Mucosa of rectum (tissue), 2 donors: ENCODE measurements at regions not wholly inside any gene's neighbourhood (a gene's known extent, or its start where the extent isn't known, plus 50 kb on each side); places are given as distances from the start of the nearest gene placed in this dataset.

Experiments used
- H3K27ac ChIP-seq, 2 donors: one replicate each; pipeline ENCODE4 v1.7.0; 2013; ENCODE audit warnings: inconsistent platforms in 2 of 2, low read depth in 2 of 2, low read length in 2 of 2
- H3K27me3 ChIP-seq, 2 donors: one replicate each; pipeline ENCODE4 v1.7.0; 2013; ENCODE audit warnings: low read length in 2 of 2; ENCODE audit not compliant: control insufficient read depth in 2 of 2, insufficient read depth in 2 of 2
- H3K36me3 ChIP-seq, 2 donors: one replicate each; pipeline ENCODE4 v1.7.0; 2013; ENCODE audit warnings: low read length in 2 of 2; ENCODE audit not compliant: control insufficient read depth in 2 of 2, insufficient read depth in 2 of 2
- H3K4me1 ChIP-seq, 2 donors: one replicate each; pipeline ENCODE4 v1.7.0; 2013; ENCODE audit warnings: low read length in 2 of 2, mild to moderate bottlenecking in 1 of 2; ENCODE audit not compliant: control insufficient read depth in 2 of 2, insufficient read depth in 2 of 2
- H3K4me3 ChIP-seq, 2 donors: one replicate each; pipeline ENCODE4 v1.7.0; 2013; ENCODE audit warnings: low read length in 2 of 2
- H3K9ac ChIP-seq, 2 donors: one replicate each; pipeline ENCODE4 v1.7.0; 2013; ENCODE audit warnings: low read length in 2 of 2, low read depth in 1 of 2, mild to moderate bottlenecking in 1 of 2
- H3K9me3 ChIP-seq, 2 donors: one replicate each; pipeline ENCODE4 v1.7.0; 2013; ENCODE audit warnings: low read length in 2 of 2; ENCODE audit not compliant: control insufficient read depth in 2 of 2
- donor health status: healthy.
- donor health status: Normal muscosa, but diverticular disease.

- H3K4me1 ChIP-seq = no peaks in the 10 kb centered on the region
- no peak overlapping the region for H3K27ac ChIP-seq
- no peak overlapping the region for H3K9ac ChIP-seq
- no peak overlapping the region for H3K4me3 ChIP-seq
- H3K36me3 ChIP-seq = no peaks in the 10 kb centered on the region
- no peaks in the 10 kb centered on the region for H3K27me3 ChIP-seq
- peaks cover 0 to 2% of the 10 kb centered on the region in 2 donors for H3K9me3 ChIP-seq
Observed at GRCh38 chr4:176843710-176844109, 51.0 kb upstream of the VEGFC start.

- Histone ChIP-seq H3K36me3 (no peaks in the 10 kb centered on the region), H3K9me3 (peaks cover 0 to 2% of the 10 kb centered on the region in 2 donors), H3K27me3 (no peaks in the 10 kb centered on the region), H3K27ac (no peak overlapping the region), H3K4me1 (no peaks in the 10 kb centered on the region), H3K9ac (no peak overlapping the region), H3K4me3 (no peak overlapping the region)
Observed at GRCh38 chr4:176844448-176844847, 51.7 kb upstream of the VEGFC start.

- peaks cover 0 to 2% of the 10 kb centered on the region in 2 donors for H3K9me3 ChIP-seq
- no peaks in the 10 kb centered on the region for H3K36me3 ChIP-seq
- no peaks in the 10 kb centered on the region for H3K4me1 ChIP-seq
- no peak overlapping the region for H3K27ac ChIP-seq
- H3K27me3 ChIP-seq = no peaks in the 10 kb centered on the region
- no peak overlapping the region for H3K4me3 ChIP-seq
- H3K9ac ChIP-seq = no peak overlapping the region
Observed at GRCh38 chr4:176845636-176846035, 52.9 kb upstream of the VEGFC start.

DNA sequence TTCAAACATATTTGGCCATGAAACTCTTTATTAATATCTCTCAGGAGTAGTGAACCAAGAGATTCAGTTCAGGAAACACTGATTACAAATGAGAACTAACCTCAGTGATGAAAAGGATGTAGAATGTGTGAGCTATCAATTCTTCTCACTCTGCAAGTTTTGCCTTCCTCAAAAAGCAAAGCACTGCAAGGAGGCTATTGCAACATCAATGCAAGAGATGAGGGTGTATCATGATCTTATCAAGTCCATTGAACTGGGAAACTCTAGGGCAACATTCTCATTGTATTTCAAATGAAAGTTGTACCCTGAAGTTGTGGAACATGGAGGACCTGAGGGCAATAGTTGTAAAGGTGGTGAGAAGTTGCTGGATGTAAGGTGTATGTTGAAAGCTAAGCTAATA, 56.4 kb upstream of the VEGFC start:
- Histone ChIP-seq H3K27me3 (no peaks in the 10 kb centered on the region), H3K4me3 (no peak overlapping the region), H3K4me1 (no peaks in the 10 kb centered on the region), H3K9ac (no peak overlapping the region), H3K9me3 (peaks cover 0 to 2% of the 10 kb centered on the region in 2 donors), H3K36me3 (no peaks in the 10 kb centered on the region), H3K27ac (no peak overlapping the region)

- Histone ChIP-seq H3K4me3 (no peak overlapping the region), H3K9me3 (no peaks in the 10 kb centered on the region), H3K27ac (no peak overlapping the region), H3K27me3 (no peaks in the 10 kb centered on the region), H3K4me1 (no peaks in the 10 kb centered on the region), H3K36me3 (no peaks in the 10 kb centered on the region), H3K9ac (no peak overlapping the region)
Observed at GRCh38 chr4:176850436-176850835, 57.7 kb upstream of the VEGFC start.

- Histone ChIP-seq H3K4me3 (no peak overlapping the region), H3K36me3 (no peaks in the 10 kb centered on the region), H3K9me3 (no peaks in the 10 kb centered on the region), H3K27ac (no peak overlapping the region), H3K27me3 (no peaks in the 10 kb centered on the region), H3K9ac (no peak overlapping the region), H3K4me1 (no peaks in the 10 kb centered on the region)
Observed at GRCh38 chr4:176856421-176856820, 63.7 kb upstream of the VEGFC start.

- Histone ChIP-seq H3K9ac (no peak overlapping the region), H3K36me3 (no peaks in the 10 kb centered on the region), H3K27ac (no peak overlapping the region), H3K27me3 (no peaks in the 10 kb centered on the region), H3K4me1 (no peaks in the 10 kb centered on the region), H3K9me3 (no peaks in the 10 kb centered on the region), H3K4me3 (no peak overlapping the region)
Observed at GRCh38 chr4:176858839-176859238, 66.1 kb upstream of the VEGFC start.

DNA sequence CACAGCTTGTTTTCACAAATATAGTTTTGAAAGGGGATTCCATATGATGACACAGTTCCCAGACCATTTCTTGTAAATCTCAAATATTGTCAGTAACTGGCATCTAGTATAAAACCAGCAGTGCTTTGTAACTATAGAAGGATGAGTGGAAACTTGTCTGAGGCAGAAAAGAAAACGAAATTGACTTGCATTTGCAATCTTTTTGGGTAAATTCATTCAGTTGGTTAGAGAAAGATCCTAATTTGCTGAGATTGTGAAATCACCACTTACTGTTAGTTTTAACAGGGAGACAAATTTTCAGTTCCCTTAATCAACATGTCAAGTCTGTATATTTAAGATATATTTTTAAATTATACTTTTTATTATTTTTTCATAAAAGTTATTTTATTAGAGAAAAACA, 71.5 kb upstream of the VEGFC start:
- no peak overlapping the region for H3K9ac ChIP-seq

DNA sequence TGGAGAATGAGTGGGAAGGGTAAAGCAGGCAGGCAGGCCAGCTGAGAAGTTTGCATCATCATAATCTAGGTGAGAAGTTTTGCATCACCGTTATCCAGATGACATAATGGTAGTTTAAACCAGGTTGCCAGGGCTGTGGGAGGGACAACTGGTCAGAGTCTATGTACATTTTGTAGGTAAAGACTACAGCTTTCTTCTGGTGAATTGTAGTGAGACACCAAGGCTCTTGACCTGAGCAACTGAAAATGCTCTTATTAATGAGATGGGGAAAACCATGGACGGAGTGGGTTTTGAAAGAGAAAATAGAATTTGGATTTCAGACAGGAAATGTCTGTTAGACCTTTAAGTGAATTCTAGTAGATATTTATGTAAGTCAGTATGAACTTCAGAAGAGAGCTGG, 76.0 kb upstream of the VEGFC start:
- Histone ChIP-seq H3K27ac (no peak overlapping the region), H3K9ac (no peak overlapping the region), H3K27me3 (no peaks in the 10 kb centered on the region), H3K4me3 (no peak overlapping the region), H3K9me3 (no peaks in the 10 kb centered on the region), H3K4me1 (no peaks in the 10 kb centered on the region), H3K36me3 (no peaks in the 10 kb centered on the region)

More for the DNA sequence above, 71.5 kb upstream of the VEGFC start:
- H3K4me3 ChIP-seq = no peak overlapping the region
- no peaks in the 10 kb centered on the region for H3K36me3 ChIP-seq
- H3K9me3 ChIP-seq = no peaks in the 10 kb centered on the region
- no peaks in the 10 kb centered on the region for H3K4me1 ChIP-seq
- H3K27me3 ChIP-seq = no peaks in the 10 kb centered on the region
- H3K27ac ChIP-seq = no peak overlapping the region

DNA sequence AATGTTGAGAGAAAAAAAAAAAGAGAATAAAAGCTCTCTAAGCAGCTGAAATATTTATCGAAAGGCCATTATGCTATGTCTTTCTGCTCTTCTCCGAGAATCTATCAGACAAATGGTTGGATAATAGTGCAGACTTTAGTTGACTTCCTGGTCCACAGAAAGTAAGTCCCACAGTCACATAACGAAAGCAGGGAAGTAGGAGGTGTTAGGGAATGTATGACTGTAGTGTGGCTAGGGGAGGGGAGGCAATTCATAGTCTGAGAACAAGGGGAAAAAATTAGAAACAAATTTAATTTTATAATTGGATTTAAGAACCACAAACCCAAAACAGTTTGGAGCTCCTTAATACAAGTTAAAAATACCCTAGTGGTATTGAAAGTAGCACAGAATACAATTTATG, 79.7 kb upstream of the VEGFC start:
- Histone ChIP-seq H3K9ac (no peak overlapping the region), H3K4me1 (no peaks in the 10 kb centered on the region), H3K9me3 (peaks cover 0 to 3% of the 10 kb centered on the region in 2 donors), H3K36me3 (no peaks in the 10 kb centered on the region), H3K4me3 (no peak overlapping the region), H3K27ac (no peak overlapping the region), H3K27me3 (no peaks in the 10 kb centered on the region)
